ENCODE measurements at regions not wholly inside any gene's neighbourhood (a gene's known extent, or its start where the extent isn't known, plus 50 kb on each side); places are given as distances from the start of the nearest gene placed in this dataset.

DNA sequence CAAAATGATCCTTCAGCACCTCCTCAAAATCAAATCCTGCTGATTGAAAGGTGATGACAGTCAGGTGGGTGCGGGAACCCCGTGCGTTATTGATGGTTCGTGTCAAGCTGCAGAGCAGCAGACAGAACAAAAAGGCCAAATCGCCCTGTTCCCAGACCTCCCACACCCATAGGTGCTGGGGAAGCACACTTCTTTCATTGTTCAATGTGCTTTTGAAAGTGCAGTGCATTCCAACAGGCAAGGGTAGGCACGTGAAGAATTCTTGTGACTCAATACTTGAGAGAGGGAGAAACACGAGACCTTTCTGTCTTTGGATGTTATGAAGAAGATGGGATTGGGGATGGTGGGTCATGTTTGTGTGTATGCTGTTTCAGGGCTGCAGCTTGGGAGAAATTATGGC is 514.0 kb downstream of the MCTP2 start:
- in situ Hi-C loops (cut with HindIII; ENCODE audit: low sequenced_read_pairs): no loop called here

DNA sequence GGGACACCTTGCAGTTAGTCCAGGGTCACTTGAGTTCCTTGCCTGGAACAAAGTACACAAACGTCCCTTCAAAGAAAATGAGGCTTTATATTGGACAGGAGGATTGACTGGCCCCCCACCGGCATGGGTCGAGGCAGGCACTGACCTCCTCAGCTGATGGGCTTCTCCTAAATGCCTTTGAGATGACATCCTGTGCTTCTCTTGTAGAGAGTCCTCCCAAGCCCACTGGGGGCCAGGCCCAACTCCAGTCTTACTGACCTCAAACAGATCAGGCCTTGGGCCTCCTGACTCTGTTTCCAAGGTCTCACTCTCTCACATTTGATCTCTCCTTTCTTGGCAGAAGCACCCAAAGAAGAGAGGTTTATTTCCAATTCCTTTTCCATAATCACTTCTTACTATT is 516.1 kb downstream of the MCTP2 start:
- in situ Hi-C loops (cut with HindIII; ENCODE audit: low sequenced_read_pairs): no loop called here

DNA sequence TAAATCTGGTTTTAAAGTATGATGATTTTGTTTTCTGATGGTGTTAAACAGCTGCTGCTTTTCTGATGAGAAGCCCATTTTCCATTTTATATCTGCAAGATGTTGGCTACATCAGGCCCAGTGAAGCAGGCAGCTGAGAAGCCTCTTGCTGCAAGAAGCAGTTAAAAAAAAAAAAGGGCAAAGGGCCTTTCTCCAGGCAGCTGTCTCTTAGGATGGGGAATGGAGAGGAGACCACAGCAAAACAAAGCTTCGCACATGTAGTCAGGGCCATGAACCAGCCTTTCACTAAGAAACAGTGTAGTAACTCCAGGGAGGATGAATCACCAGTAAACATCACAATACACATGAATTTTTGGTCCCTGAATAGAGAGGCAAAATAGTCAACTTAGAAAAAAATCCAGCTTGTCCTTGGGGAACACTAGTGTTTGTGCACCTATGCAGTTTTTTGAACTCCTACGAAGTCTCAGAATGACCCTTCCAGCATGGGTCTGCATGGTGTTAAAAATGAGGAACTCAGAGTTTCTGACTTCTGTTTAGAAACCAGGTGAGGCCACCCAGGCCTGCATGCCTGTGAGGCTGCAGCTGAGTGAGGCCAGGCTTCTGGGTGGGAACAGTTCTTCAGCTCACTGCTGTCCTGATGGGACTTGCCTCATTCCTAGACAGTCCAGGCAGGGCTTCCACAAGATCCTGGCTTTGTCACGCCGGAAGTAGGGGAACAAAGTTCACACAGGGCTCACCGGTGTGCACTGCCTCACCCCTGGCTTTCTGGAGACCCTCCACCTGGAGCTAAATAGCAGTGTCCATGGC is 518.7 kb downstream of the MCTP2 start:
- in situ Hi-C loops (cut with HindIII; ENCODE audit: low sequenced_read_pairs): no loop called here

DNA sequence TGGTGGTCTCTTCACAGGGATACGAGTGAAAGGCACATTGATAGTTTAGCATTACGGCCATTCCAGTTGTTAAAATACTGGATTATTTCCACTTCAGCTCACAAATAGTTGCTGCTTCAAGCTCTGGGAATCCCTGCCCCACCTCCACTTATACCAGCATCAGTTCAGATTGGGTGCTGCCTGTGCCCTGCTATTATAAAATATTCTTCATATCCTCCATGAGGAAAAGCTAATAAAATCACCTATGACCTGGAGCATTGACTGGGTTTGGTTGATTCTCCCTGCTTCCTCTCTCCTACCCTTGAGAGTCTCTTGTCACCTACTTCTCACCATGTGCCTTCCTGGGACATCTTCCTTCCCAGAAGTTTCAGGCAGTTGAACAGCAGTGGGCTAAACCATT is 529.0 kb downstream of the MCTP2 start:
- in situ Hi-C loops (cut with HindIII; ENCODE audit: low sequenced_read_pairs): no loop called here

DNA sequence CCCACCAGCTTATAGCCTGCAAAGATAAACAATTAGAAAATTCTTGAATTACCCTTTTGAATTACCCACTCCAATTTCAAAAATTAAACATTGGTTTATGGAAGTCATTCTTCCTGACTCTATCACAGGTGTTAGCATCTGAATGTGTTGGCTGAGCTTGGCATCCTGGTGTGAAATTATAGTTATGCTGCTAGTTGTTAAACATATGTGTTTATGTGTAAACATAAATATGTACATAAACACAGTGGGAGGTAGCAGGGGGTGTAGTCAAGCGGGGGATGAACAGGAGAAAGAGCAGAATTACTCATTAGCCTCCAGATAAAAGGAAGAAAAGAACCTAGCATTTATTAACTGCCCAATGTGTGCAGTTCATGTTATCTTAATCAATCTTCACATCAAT is 530.2 kb downstream of the MCTP2 start:
- in situ Hi-C loops (cut with HindIII; ENCODE audit: low sequenced_read_pairs): no loop called here

DNA sequence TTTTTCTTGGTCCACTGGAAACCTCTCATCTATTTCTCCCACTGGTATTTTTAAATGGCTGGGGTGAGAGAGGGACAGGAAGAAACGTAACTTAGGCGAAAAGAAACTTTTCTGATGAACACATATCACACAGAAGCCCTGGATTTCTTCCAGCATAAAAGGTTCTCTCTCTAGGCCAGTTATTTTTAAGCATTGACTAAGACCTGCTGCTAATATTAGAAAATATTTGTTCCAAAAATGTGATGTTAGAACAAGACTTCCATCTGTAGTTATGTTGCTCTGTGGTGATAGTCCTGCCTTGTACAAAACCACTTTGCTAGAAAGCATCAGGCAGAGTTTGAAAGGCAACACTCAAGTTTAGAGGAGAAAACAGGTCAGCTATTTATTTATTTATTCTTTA is 537.7 kb downstream of the MCTP2 start:
- in situ Hi-C loops (cut with HindIII; ENCODE audit: low sequenced_read_pairs): no loop called here

DNA sequence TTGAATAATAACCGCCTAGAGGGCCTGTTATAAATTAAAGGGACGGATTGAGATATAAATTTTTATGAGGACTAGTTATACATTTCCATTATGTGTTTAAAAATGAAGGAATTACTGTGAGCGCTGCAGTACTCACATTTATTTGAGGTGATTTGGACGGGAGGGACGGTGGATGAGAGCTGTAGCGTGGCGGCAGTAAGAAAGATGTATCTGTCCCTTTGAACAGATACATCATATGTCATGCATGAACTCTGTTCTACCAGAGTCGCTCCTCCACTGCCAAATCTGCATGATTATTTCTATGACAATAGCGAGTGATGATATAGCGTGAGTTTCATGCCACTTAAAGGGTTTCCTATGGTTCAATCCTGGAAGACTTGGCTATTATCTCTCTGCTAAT is 538.8 kb downstream of the MCTP2 start:
- in situ Hi-C loops (cut with HindIII; ENCODE audit: low sequenced_read_pairs): no loop called here

DNA sequence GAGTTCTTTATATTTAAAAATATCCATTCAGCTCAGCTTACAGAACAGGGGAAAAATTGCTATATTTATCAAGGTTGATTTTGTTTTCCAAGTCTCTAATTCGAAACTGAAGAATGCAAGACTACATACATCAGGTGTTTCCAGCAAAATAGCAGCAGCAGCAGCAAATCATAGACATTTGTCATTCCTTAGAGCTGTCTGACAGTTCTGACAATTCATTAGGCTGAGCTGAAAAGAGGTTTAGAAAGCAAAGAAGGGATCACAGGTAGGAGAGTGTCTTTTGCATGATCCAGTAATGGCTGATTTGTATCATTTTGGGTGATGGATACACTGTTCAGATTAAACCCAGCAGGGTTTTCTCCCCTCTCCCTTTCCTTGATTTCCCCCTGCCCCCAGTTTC is 545.7 kb downstream of the MCTP2 start:
- in situ Hi-C loops (cut with HindIII; ENCODE audit: low sequenced_read_pairs): no loop called here

DNA sequence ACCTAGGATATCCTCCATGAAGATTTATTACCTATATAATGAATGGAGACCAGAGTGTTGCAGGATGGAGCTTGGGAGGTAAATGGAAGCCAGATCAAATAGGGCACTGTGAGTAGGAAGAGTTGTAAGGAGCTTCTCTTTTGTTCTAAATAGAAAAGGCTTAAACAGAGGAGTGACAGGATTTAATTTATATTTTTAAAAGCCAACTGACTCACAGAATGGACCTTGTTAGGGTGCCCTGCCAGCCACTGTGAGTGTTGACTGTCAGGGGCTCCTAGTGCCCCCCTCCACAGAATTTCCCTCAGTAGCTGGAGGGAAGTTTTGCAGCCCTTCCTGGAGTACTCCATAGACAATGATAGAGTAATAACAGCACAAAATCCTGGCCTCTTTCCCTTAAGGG is 547.5 kb downstream of the MCTP2 start:
- in situ Hi-C loops (cut with HindIII; ENCODE audit: low sequenced_read_pairs): no loop called here

DNA sequence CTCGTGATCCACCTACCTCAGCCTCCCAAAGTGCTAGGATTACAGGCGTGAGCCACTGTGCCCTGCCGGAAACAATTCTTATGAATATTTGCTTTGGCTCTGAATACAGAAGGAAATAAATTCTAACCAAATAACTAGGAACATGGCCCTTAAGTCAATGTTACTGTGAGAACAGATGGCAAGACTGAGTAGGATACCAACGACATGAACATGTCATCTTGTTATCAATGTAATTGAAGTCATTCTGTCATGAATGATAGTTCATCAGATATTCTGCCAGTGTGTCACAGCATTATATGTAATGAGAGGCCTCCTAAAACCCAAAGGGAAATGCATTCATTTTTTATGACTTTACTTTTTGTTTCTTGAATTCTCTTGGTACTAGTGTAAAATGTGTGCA is 548.8 kb downstream of the MCTP2 start:
- in situ Hi-C loops (cut with HindIII; ENCODE audit: low sequenced_read_pairs): no loop called here

DNA sequence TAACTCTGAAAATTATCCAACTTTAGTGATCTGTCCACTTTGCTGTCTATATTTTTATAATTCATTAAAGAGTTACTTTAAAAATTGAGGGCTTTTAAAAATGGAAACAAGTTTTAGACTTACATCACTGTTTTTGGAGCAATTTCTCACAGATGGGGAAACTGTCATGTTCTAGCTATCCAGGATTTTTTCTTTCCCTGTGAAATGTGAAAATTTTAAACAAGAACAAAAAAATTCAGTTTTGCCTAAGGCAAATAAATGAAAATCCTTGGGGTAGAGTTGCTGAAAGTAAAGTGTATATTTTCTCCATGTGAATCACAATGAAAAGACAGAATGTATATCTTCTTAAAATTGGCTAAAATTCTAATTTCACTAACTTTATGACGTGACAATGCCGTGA is 553.7 kb downstream of the MCTP2 start:
- in situ Hi-C loops (cut with HindIII; ENCODE audit: low sequenced_read_pairs): no loop called here

DNA sequence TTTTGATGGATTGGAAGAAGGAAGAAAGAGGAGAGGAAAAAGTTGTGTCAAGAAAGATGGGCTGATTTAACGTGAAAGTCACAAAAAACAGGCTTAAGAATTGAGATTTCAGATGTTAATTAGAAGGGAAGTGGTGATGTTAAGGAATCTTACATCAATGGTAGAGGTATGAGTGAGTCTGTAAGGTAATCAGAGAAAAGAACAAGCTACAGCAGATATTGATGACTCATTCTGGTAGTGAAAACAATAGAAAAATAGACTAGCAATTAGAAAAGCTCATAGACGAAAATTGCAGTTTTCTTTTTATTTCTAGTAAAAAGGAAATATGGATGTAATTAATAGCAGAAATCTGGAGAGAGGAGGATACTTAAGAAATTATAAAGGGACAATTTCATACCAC is 559.6 kb downstream of the MCTP2 start:
- in situ Hi-C loops (cut with HindIII; ENCODE audit: low sequenced_read_pairs): no loop called here

DNA sequence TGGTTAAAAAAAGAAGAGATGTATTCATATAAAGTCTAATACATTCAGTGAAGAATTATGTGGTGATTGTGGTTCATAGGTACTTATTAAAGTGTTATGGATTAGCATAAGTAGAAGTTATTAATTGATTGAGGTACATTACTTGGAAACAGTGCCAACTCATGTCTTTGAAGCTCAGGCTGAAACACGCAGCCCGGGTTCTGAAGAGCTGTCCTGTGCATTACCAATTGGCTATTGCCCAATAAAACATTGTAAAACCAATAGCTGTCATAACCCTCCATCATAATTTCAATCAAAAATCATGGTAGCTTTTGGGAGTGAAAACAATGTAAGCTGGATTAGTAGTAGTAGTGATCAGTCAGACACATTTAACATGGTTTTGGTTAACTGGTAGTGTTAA is 560.1 kb downstream of the MCTP2 start:
- in situ Hi-C loops (cut with HindIII; ENCODE audit: low sequenced_read_pairs): no loop called here

DNA sequence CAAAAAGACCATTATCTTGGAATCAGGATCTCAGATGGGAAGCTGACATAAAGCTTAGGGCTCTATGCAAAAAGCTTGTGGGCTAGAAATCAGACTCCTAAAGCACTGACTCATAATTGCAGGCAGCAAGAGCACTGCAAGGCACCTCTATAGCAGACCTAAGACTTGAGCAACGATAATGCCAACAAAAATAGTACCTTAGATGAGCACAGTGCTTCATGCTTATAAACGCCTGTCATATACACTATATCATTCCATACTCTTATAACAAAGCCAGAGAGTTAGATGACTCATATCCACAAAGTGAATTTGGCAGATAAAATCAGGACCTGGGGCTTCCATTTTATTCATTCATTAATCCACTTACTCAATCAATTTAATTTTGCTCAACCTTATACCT is 560.8 kb downstream of the MCTP2 start:
- in situ Hi-C loops (cut with HindIII; ENCODE audit: low sequenced_read_pairs): no loop called here

DNA sequence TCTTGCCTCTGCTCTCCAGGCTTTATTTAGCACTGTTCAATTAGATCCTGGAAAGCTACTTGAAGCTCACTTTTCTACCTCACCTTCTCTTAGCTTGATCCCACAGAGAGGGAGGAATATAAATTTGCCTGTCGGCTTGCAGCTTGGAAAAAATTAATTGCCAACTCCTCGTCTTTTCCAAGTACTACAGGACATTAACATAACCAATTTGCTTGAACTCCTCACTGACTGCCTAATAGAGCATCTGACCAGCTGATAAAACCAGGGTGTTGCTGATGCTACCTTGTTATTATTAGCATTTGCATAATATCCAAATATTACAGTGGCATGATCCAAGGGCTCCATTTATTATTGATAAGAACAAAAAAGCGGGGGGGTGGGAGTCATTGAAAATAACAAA is 561.8 kb downstream of the MCTP2 start:
- in situ Hi-C loops (cut with HindIII; ENCODE audit: low sequenced_read_pairs): no loop called here

DNA sequence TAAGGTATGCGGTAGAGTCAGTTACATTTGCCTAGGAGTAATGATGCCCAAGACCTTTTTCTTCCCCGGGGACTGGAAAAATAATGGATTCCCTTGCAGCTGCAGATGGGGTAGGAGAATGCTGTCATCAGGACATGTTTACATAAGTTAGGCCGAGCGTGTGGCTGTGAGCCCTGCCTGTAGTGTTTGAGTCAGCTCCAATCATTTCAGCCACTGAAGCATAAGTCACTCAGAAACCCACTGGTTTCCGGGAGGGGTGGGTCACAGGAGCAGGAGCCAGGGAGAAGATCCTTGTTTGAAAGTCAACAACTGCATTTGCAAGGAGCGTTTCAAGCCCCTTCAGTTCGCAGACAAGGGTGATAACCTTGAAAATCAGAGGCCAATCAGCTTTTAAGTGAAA is 562.3 kb downstream of the MCTP2 start:
- in situ Hi-C loops (cut with HindIII; ENCODE audit: low sequenced_read_pairs): no loop called here

DNA sequence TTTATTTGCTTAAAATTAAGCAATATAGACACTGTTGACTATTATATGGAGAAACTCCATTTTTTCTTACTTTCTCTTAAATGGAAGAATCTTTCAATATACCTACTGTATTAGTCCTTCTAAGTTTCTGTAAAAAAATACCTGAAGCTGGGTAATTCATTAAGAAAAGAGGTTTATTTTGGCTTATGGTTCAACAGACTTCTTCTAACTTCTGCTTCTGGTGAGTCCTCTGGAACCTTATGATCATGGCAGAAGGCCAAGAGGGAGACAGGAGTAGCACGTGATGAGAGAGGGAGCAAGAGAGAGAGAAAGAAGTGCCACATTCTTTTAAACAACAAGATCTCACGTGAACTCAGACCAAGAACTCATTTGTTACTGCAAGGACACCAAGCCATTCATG is 573.3 kb downstream of the MCTP2 start:
- in situ Hi-C loops (cut with HindIII; ENCODE audit: low sequenced_read_pairs): no loop called here

DNA sequence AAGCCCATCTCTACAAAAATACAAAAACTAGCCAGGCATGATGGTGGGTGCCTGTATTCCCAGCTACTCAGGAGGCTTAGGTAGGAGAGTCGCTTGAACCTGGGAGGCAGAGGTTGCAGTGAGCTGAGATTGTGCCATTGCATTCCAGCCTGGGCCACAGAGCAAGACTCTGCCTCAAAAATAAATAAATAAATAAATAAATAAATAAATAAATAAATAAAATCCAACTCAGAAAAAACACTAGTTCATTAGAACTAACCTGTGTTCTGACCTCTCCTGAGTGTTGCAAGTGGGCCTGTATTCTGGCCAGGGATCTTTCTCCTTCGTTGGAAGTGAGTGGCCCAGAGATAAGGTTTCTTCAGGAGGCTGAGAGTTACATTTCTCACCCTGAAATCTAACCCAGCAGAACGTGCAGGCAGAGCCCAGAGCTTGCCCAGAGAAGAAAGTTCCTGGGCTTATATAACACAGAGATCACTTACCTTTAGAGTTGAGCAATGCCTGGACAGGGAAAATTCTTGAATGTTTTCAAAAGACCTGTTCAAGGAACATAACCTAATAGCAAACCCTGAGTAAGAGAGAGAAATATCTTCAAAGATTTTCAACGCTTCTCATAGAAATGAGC is 583.9 kb downstream of the MCTP2 start:
- in situ Hi-C loops (cut with HindIII; ENCODE audit: low sequenced_read_pairs): no loop called here

DNA sequence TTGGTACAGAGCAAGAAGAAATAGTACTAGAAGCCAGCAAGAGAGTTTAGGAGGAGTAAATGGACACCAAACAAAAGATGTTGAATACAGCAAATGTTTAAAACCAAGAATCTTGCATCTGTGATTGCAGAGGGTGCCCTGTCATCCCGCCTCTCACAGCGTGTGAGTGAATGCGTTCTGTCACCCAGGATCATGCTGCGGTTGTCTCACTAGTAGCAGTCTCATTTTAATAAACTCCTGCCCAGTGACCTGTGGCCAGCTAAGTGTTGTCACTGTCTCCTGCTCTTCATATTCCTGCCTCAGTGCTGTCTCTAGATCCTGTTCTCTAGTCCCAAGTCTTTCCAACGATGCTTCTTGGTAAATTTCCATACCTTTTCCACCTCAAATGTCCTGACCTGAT is 584.6 kb downstream of the MCTP2 start:
- in situ Hi-C loops (cut with HindIII; ENCODE audit: low sequenced_read_pairs): no loop called here

DNA sequence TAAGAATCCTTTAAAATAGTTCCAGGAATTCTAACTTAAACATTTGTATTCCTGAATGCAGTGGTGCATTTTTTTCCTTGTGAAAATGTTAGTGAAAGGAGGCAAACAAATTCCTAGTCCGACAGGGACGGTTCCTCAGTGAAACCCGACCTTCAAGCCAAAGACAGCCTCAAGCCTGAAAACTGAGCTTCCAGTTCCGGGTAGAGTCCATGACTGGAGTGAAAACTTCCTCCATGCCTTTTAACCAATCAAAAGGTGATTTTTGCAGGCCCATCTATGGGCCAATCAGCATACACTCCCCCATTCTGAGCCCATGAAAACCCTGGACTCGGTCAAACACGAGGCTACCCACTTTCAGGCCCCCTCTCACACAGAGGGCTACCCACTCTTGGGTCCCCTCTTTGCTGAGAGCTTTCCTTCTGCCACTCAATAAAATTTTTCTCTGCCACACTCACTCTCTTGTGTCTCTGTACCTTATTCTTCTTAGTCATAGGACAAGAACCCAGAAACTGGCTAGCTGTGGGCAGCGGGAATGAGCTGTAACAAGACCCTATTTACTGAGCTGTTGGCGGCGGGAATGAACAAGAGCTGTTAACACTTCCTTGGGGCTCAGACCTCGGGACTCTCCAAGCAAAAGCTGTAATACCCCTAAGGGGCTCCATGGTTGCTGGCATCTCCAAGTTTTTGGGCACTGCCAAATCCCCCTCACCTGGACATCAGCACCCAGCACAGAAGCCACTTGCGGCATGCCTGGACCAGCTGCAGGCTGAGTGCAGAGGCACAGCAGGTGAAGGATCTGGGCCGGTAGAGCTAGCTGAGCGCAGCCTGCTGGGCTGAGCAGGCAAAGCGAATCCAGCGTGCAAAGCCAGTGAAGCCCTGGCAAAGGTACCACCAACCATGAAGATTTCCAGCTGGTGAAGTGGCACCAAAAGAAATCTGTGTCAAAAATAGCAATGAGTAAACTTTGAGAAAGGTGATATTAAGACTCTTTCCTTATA is 598.8 kb downstream of the MCTP2 start:
- in situ Hi-C loops (cut with HindIII; ENCODE audit: low sequenced_read_pairs): no loop called here

DNA sequence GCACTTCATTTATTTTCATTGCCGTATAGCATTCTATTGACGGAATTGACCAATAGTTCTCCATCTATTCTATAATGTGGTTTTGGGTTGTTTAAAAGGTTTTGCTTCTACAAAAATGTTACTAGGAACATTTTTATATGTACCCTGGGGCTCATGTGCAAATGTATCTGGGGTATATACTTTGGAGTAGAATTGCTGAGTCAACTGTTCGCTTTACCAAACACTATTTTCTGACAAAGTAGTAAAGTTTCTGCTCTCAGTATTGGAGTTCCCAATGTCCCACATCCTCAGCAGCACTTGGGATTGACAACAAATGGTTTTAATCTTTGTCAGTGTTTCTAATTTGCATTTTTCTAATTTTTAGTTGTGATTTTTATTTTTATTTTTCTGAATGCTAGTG is 602.6 kb downstream of the MCTP2 start:
- in situ Hi-C loops (cut with HindIII; ENCODE audit: low sequenced_read_pairs): no loop called here

DNA sequence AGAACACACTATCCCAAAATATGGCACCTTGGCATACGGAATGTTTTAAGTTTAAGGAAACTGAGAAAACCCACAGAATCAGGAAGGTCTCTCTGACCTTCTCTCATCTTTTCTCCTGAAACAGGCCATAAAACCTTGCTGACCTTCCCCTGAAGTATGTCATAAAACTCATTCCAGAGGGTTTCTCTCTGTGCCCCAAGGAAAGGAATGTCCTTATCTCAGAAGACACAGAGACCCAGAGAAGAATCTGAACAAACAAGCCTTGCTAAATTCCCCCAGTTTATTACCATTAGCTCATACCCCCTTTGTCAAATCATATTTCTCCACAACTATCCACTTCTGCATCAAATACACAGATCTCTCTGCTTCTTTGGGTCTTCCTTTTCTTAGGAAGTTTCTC is 603.1 kb downstream of the MCTP2 start:
- in situ Hi-C loops (cut with HindIII; ENCODE audit: low sequenced_read_pairs): no loop called here
